Hepatocyte (in vitro differentiated cells): ENCODE measurements at regions not wholly inside any gene's neighbourhood (a gene's known extent, or its start where the extent isn't known, plus 50 kb on each side); places are given as distances from the start of the nearest gene placed in this dataset.

Experiments used
- CTCF ChIP-seq: fragments of 200-600 bp; sonication (generic); IDR thresholded peaks from 2 replicates; pipeline ENCODE4 v1.5.1; 2016; ENCODE audit warnings: antibody characterized with exemption, mild to moderate bottlenecking; ENCODE audit not compliant: poor library complexity
- EZH2phosphoT487 ChIP-seq: fragments of 200-600 bp; sonication (generic); IDR thresholded peaks from one replicate; pipeline ENCODE4 v1.6.1; 2018; ENCODE audit warnings: antibody characterized with exemption, mild to moderate bottlenecking, low read depth, moderate library complexity; ENCODE audit not compliant: unreplicated experiment, severe bottlenecking

GRCh38 chr4:126733301-126733700 lies 899.5 kb upstream of the INTU start:
- TF ChIP-seq CTCF (no peak), EZH2phosphoT487 (no peak)
